CD4-positive, alpha-beta memory T cell (primary cell): ENCODE measurements at regions not wholly inside any gene's neighbourhood (a gene's known extent, or its start where the extent isn't known, plus 50 kb on each side); places are given as distances from the start of the nearest gene placed in this dataset.

ENCODE experiments used
- CTCF ChIA-PET: fragments of 350-600 bp; sonication (Branson Sonifier 250); formaldehyde crosslinking; loops from one replicate; lab custom pipeline; 2021; ENCODE audit warnings: inconsistent platforms; ENCODE audit not compliant: partially characterized antibody; lab: Charles Lee
- POLR2A ChIA-PET: fragments of 350-600 bp; sonication (Branson Sonifier 250); formaldehyde crosslinking; loops from one replicate; lab custom pipeline; 2021; ENCODE audit not compliant: partially characterized antibody; lab: Charles Lee
- DNase-seq, 5 donors: peaks; one replicate each; pipeline versions ENCODE4 v3.0.0 to v3.0.0-alpha.2; 2020 to 2022; ENCODE audit warnings: mixed read lengths in 1 of 5
- H3K27ac ChIP-seq: one replicate; pipeline ENCODE4 v1.7.0; 2013; ENCODE audit warnings: low read depth, low read length
- H3K27me3 ChIP-seq: 2 replicates; pipeline ENCODE4 v1.7.0; 2013; ENCODE audit warnings: mild to moderate bottlenecking, low read length, moderate library complexity; ENCODE audit not compliant: insufficient read depth
- H3K36me3 ChIP-seq: 2 replicates; pipeline ENCODE4 v1.7.0; 2013; ENCODE audit warnings: mild to moderate bottlenecking, low read length, moderate library complexity; ENCODE audit not compliant: insufficient read depth
- H3K4me1 ChIP-seq: 2 replicates; pipeline ENCODE4 v1.7.0; 2013; ENCODE audit warnings: mild to moderate bottlenecking, low read length, moderate library complexity; ENCODE audit not compliant: insufficient read depth
- H3K4me3 ChIP-seq, 2 donors: one replicate each; pipeline ENCODE4 v1.7.0; 2013; ENCODE audit warnings: low read length in 2 of 2, mild to moderate bottlenecking in 1 of 2
- H3K9me3 ChIP-seq, 2 donors: one replicate each; pipeline ENCODE4 v1.7.0; 2013; ENCODE audit warnings: low read length in 2 of 2, control low read depth in 1 of 2; ENCODE audit not compliant: control insufficient read depth in 1 of 2
- H3K27ac Mint-ChIP-seq, 7 donors: one replicate each; pipeline ENCODE4 v1.8.0; 2020 to 2021; ENCODE audit warnings: mixed read lengths in 7 of 7, mild to moderate bottlenecking in 6 of 7, inconsistent platforms in 3 of 7, moderate library complexity in 3 of 7
- H3K27me3 Mint-ChIP-seq, 2 donors: one replicate each; pipeline ENCODE4 v1.8.0; 2020 to 2021; ENCODE audit warnings: mixed read lengths in 2 of 2
- H3K36me3 Mint-ChIP-seq, 2 donors: one replicate each; pipeline ENCODE4 v1.8.0; 2020 to 2021; ENCODE audit warnings: mixed read lengths in 2 of 2, inconsistent platforms in 1 of 2, mild to moderate bottlenecking in 1 of 2
- H3K4me1 Mint-ChIP-seq, 4 donors: one replicate each; pipeline ENCODE4 v1.8.0; 2020 to 2021; ENCODE audit warnings: mixed read lengths in 4 of 4, mild to moderate bottlenecking in 1 of 4
- H3K4me3 Mint-ChIP-seq, 8 donors: one replicate each; pipeline ENCODE4 v1.8.0; 2020 to 2021; ENCODE audit warnings: mixed read lengths in 8 of 8, mild to moderate bottlenecking in 7 of 8, moderate library complexity in 6 of 8, inconsistent platforms in 3 of 8
- H3K9me3 Mint-ChIP-seq, 8 donors: one replicate each; pipeline ENCODE4 v1.8.0; 2020 to 2021; ENCODE audit warnings: mixed read lengths in 8 of 8, mild to moderate bottlenecking in 5 of 8, inconsistent platforms in 3 of 8, moderate library complexity in 1 of 8
- intact Hi-C: fragments of 100-400 bp; cut with micrococcal nuclease; formaldehyde crosslinking; loops from one replicate; pipeline ENCODE4 v1.15.1; 2023

GRCh38 chr5:23042226-23042625, 189.1 kb upstream of the CDH12 start:
- H3K9me3 ChIP-seq: no peaks in the 10 kb centered on the region
- DNase-seq: no peak
- no peaks in the 10 kb centered on the region for H3K4me1 ChIP-seq
- peaks cover 0 to 7% (median 4%) of the 10 kb centered on the region in 8 donors for H3K9me3 Mint-ChIP-seq
- H3K27ac Mint-ChIP-seq: no peak overlapping the region
- intact Hi-C loops: no loop called here
- CTCF ChIA-PET: no interaction called here
- no peak overlapping the region for H3K27ac ChIP-seq
- H3K4me3 Mint-ChIP-seq: no peak overlapping the region
- no peaks in the 10 kb centered on the region for H3K4me1 Mint-ChIP-seq
- no peaks in the 10 kb centered on the region for H3K27me3 ChIP-seq
- H3K4me3 ChIP-seq: no peak overlapping the region
- no peaks in the 10 kb centered on the region for H3K27me3 Mint-ChIP-seq
- no peaks in the 10 kb centered on the region for H3K36me3 ChIP-seq
- no peaks in the 10 kb centered on the region for H3K36me3 Mint-ChIP-seq
- POLR2A ChIA-PET: no interaction called here

GRCh38 chr5:23035555-23036090, 182.5 kb upstream of the CDH12 start:
- Mint-ChIP-seq H3K27ac (no peak overlapping the region), H3K4me1 (no peaks in the 10 kb centered on the region), H3K36me3 (no peaks in the 10 kb centered on the region), H3K27me3 (no peaks in the 10 kb centered on the region), H3K9me3 (peaks cover 0 to 11% (median 3%) of the 10 kb centered on the region in 8 donors), H3K4me3 (no peak overlapping the region)
- no peak overlapping the region for H3K27ac ChIP-seq
- H3K4me3 ChIP-seq: no peak overlapping the region
- no peaks in the 10 kb centered on the region for H3K36me3 ChIP-seq
- H3K27me3 ChIP-seq: no peaks in the 10 kb centered on the region
- intact Hi-C loops: no loop called here
- peaks cover 0 to 3% of the 10 kb centered on the region in 2 donors for H3K9me3 ChIP-seq
- no peaks in the 10 kb centered on the region for H3K4me1 ChIP-seq
- CTCF ChIA-PET: no interaction called here
- POLR2A ChIA-PET: no interaction called here
- no peak for DNase-seq

GRCh38 chr5:23033864-23034263, 180.7 kb upstream of the CDH12 start:
- Mint-ChIP-seq H3K36me3 (no peaks in the 10 kb centered on the region), H3K4me1 (no peaks in the 10 kb centered on the region), H3K9me3 (peaks cover 0 to 11% (median 2%) of the 10 kb centered on the region in 8 donors), H3K27me3 (no peaks in the 10 kb centered on the region), H3K4me3 (no peak overlapping the region), H3K27ac (no peak overlapping the region)
- Histone ChIP-seq H3K4me3 (no peak overlapping the region), H3K9me3 (peaks cover 0 to 3% of the 10 kb centered on the region in 2 donors), H3K4me1 (no peaks in the 10 kb centered on the region), H3K27ac (no peak overlapping the region), H3K27me3 (no peaks in the 10 kb centered on the region), H3K36me3 (no peaks in the 10 kb centered on the region)
- DNase-seq: no peak
- intact Hi-C loops: no loop called here
- POLR2A ChIA-PET: no interaction called here
- CTCF ChIA-PET: no interaction called here

GRCh38 chr5:23029290-23029689, 176.1 kb upstream of the CDH12 start:
- no peaks in the 10 kb centered on the region for H3K4me1 ChIP-seq
- no peak overlapping the region for H3K27ac Mint-ChIP-seq
- intact Hi-C loops: no loop called here
- H3K4me3 Mint-ChIP-seq: no peak overlapping the region
- H3K27me3 Mint-ChIP-seq: no peaks in the 10 kb centered on the region
- no peaks in the 10 kb centered on the region for H3K4me1 Mint-ChIP-seq
- CTCF ChIA-PET: no interaction called here
- H3K27ac ChIP-seq: no peak overlapping the region
- no peaks in the 10 kb centered on the region for H3K27me3 ChIP-seq
- no peaks in the 10 kb centered on the region for H3K36me3 ChIP-seq
- H3K9me3 Mint-ChIP-seq: peaks cover 0 to 11% (median 3%) of the 10 kb centered on the region in 8 donors
- H3K9me3 ChIP-seq: no peaks in the 10 kb centered on the region
- POLR2A ChIA-PET: no interaction called here
- no peak overlapping the region for H3K4me3 ChIP-seq
- no peaks in the 10 kb centered on the region for H3K36me3 Mint-ChIP-seq
- DNase-seq: no peak

- Histone ChIP-seq H3K4me1 (no peaks in the 10 kb centered on the region), H3K27ac (no peak overlapping the region), H3K27me3 (no peaks in the 10 kb centered on the region), H3K36me3 (no peaks in the 10 kb centered on the region), H3K4me3 (no peak overlapping the region), H3K9me3 (no peaks in the 10 kb centered on the region)
- ChIA-PET CTCF (no interaction called here), POLR2A (no interaction called here)
- Mint-ChIP-seq H3K27me3 (no peaks in the 10 kb centered on the region), H3K4me3 (no peak overlapping the region), H3K27ac (no peak overlapping the region), H3K9me3 (peaks cover 0 to 11% (median 4%) of the 10 kb centered on the region in 8 donors), H3K36me3 (no peaks in the 10 kb centered on the region), H3K4me1 (no peaks in the 10 kb centered on the region)
- DNase-seq: no peak
- intact Hi-C loops: no loop called here
Measured at GRCh38 chr5:23028445-23029021, 175.4 kb upstream of the CDH12 start.

GRCh38 chr5:23027830-23028229, 174.7 kb upstream of the CDH12 start:
- Histone ChIP-seq H3K4me1 (no peaks in the 10 kb centered on the region), H3K9me3 (no peaks in the 10 kb centered on the region), H3K27ac (no peak overlapping the region), H3K4me3 (no peak overlapping the region), H3K27me3 (no peaks in the 10 kb centered on the region), H3K36me3 (no peaks in the 10 kb centered on the region)
- POLR2A ChIA-PET: no interaction called here
- Mint-ChIP-seq H3K27ac (no peak overlapping the region), H3K9me3 (peaks cover 0 to 14% (median 4%) of the 10 kb centered on the region in 8 donors), H3K4me3 (no peak overlapping the region), H3K4me1 (no peaks in the 10 kb centered on the region), H3K36me3 (no peaks in the 10 kb centered on the region), H3K27me3 (no peaks in the 10 kb centered on the region)
- CTCF ChIA-PET: no interaction called here
- no peak for DNase-seq
- intact Hi-C loops: no loop called here

GRCh38 chr5:23027331-23027730, 174.2 kb upstream of the CDH12 start:
- Histone ChIP-seq H3K36me3 (no peaks in the 10 kb centered on the region), H3K27ac (no peak overlapping the region), H3K9me3 (no peaks in the 10 kb centered on the region), H3K27me3 (no peaks in the 10 kb centered on the region), H3K4me3 (no peak overlapping the region), H3K4me1 (no peaks in the 10 kb centered on the region)
- no peaks in the 10 kb centered on the region for H3K4me1 Mint-ChIP-seq
- H3K4me3 Mint-ChIP-seq: no peak overlapping the region
- intact Hi-C loops: no loop called here
- ChIA-PET POLR2A (no interaction called here), CTCF (no interaction called here)
- no peak for DNase-seq
- no peaks in the 10 kb centered on the region for H3K36me3 Mint-ChIP-seq
- H3K27me3 Mint-ChIP-seq: no peaks in the 10 kb centered on the region
- peaks cover under 1 to 14% (median 4%) of the 10 kb centered on the region in 8 donors for H3K9me3 Mint-ChIP-seq
- no peak overlapping the region for H3K27ac Mint-ChIP-seq
